GM21423 (cell line): ENCODE measurements at regions not wholly inside any gene's neighbourhood (a gene's known extent, or its start where the extent isn't known, plus 50 kb on each side); places are given as distances from the start of the nearest gene placed in this dataset.

Experiments used
- ATAC-seq: cut with Tn5 transposase; IDR thresholded peaks from one replicate; pipeline ENCODE4 v1.9.1; 2021; ENCODE audit warnings: mild to moderate bottlenecking, moderate library complexity; ENCODE audit not compliant: unreplicated experiment

GRCh38 chr11:123378096-123378495, 52.0 kb upstream of the GRAMD1B start:
- ATAC-seq, result no peak

GRCh38 chr11:123377355-123377754, 52.7 kb upstream of the GRAMD1B start:
- no peak for ATAC-seq

- no peak for ATAC-seq
Measured at GRCh38 chr11:123375832-123376231, 54.2 kb upstream of the GRAMD1B start.

GRCh38 chr11:123374622-123374968, 55.5 kb upstream of the GRAMD1B start:
- ATAC-seq, result no peak

GRCh38 chr11:123373754-123374621, 56.1 kb upstream of the GRAMD1B start:
- ATAC-seq, result no peak

GRCh38 chr11:123371506-123372297, 58.4 kb upstream of the GRAMD1B start:
- no peak for ATAC-seq

GRCh38 chr11:123366924-123367323, 63.1 kb upstream of the GRAMD1B start:
- no peak for ATAC-seq

- ATAC-seq, result no peak
Measured at GRCh38 chr11:123365955-123366354, 64.1 kb upstream of the GRAMD1B start.

- no peak for ATAC-seq
Measured at GRCh38 chr11:123364080-123364479, 66.0 kb upstream of the GRAMD1B start.

GRCh38 chr11:123363556-123363955, 66.5 kb upstream of the GRAMD1B start:
- ATAC-seq, result no peak

- no peak for ATAC-seq
Measured at GRCh38 chr11:123362941-123363340, 67.1 kb upstream of the GRAMD1B start.

GRCh38 chr11:123362186-123362585, 67.9 kb upstream of the GRAMD1B start:
- no peak for ATAC-seq

- no peak for ATAC-seq
Measured at GRCh38 chr11:123361110-123361509, 69.0 kb upstream of the GRAMD1B start.

GRCh38 chr11:123360267-123360936, 69.7 kb upstream of the GRAMD1B start:
- ATAC-seq, result no peak

- ATAC-seq, result peak; percentile 65
Measured at GRCh38 chr11:123357990-123358827, 71.9 kb upstream of the GRAMD1B start.

- ATAC-seq, result no peak
Measured at GRCh38 chr11:123357353-123357989, 72.6 kb upstream of the GRAMD1B start.

GRCh38 chr11:123356539-123356938, 73.5 kb upstream of the GRAMD1B start:
- ATAC-seq, result no peak

GRCh38 chr11:123354371-123354975, 75.6 kb upstream of the GRAMD1B start:
- no peak for ATAC-seq

GRCh38 chr11:123351375-123351774, 78.7 kb upstream of the GRAMD1B start:
- ATAC-seq, result no peak

GRCh38 chr11:123349382-123349781, 80.7 kb upstream of the GRAMD1B start:
- no peak for ATAC-seq
